SK-N-SH treated with all-trans-retinoic acid at 6 μM for 48 hours (cell line): ENCODE measurements at regions not wholly inside any gene's neighbourhood (a gene's known extent, or its start where the extent isn't known, plus 50 kb on each side); places are given as distances from the start of the nearest gene placed in this dataset.

ENCODE experiments used
- ATAC-seq: fragments of 200-7000 bp; cut with Tn5 transposase; 3 replicates; pipeline ENCODE4 v1.9.1; 2020; ENCODE audit warnings: mild to moderate bottlenecking, moderate library complexity
- ARNTL ChIP-seq: fragments of 450-650 bp; formaldehyde crosslinking; IDR thresholded peaks from 2 replicates; pipeline ENCODE4 v1.5.0; 2020; ENCODE audit warnings: low read depth, mild to moderate bottlenecking, moderate library complexity, borderline replicate concordance
- BACH2 ChIP-seq: fragments of 250-450 bp; sonication (Bioruptor Pico); IDR thresholded peaks from 2 replicates; pipeline ENCODE4 v1.9.0; 2021; ENCODE audit warnings: mild to moderate bottlenecking, borderline replicate concordance
- CSDC2 ChIP-seq: fragments of 250-450 bp; sonication (Bioruptor Pico); IDR thresholded peaks from 2 replicates; pipeline ENCODE4 v1.5.0; 2020; ENCODE audit warnings: mild to moderate bottlenecking, moderate library complexity
- GLIS3 ChIP-seq: fragments of 250-450 bp; sonication (Bioruptor Pico); IDR thresholded peaks from 2 replicates; pipeline ENCODE4 v1.5.0; 2020; ENCODE audit warnings: mild to moderate bottlenecking, moderate library complexity
- RARB ChIP-seq: fragments of 250-450 bp; sonication (Bioruptor Pico); IDR thresholded peaks from 2 replicates; pipeline ENCODE4 v1.8.0; 2021; ENCODE audit warnings: mild to moderate bottlenecking, moderate library complexity
- SNAI2 ChIP-seq: fragments of 250-450 bp; sonication (Bioruptor Pico); IDR thresholded peaks from 2 replicates; pipeline ENCODE4 v1.5.0; 2020; ENCODE audit warnings: mild to moderate bottlenecking, moderate library complexity
- TCF4 ChIP-seq: fragments of 250-450 bp; sonication (Bioruptor Pico); IDR thresholded peaks from 2 replicates; pipeline ENCODE4 v1.8.0; 2021; ENCODE audit warnings: mild to moderate bottlenecking, moderate library complexity, borderline replicate concordance
- TOX ChIP-seq: fragments of 250-450 bp; sonication (Bioruptor Pico); IDR thresholded peaks from 2 replicates; pipeline ENCODE4 v1.8.0; 2021; ENCODE audit warnings: mild to moderate bottlenecking, moderate library complexity, borderline replicate concordance
- ZC3H10 ChIP-seq: fragments of 250-450 bp; sonication (Bioruptor Pico); IDR thresholded peaks from 2 replicates; pipeline ENCODE4 v1.5.1; 2021; ENCODE audit warnings: mild to moderate bottlenecking, moderate library complexity
- ZFP30 ChIP-seq: fragments of 450-650 bp; formaldehyde crosslinking; IDR thresholded peaks from 2 replicates; pipeline ENCODE4 v1.5.0; 2022; ENCODE audit warnings: mild to moderate bottlenecking, moderate library complexity
- ZNF70 ChIP-seq: fragments of 450-650 bp; formaldehyde crosslinking; IDR thresholded peaks from 2 replicates; pipeline ENCODE4 v1.5.0; 2020; ENCODE audit warnings: mild to moderate bottlenecking, moderate library complexity
- ZNF8 ChIP-seq: fragments of 450-650 bp; formaldehyde crosslinking; IDR thresholded peaks from 2 replicates; pipeline ENCODE4 v1.5.0; 2020; ENCODE audit warnings: mild to moderate bottlenecking, moderate library complexity
- TF ChIP-seq, protein P1 (sequence below): fragments of 250-450 bp; sonication (Bioruptor Pico); IDR thresholded peaks from 2 replicates; pipeline ENCODE4 v1.5.0; 2020; ENCODE audit warnings: mild to moderate bottlenecking, moderate library complexity
- TF ChIP-seq, protein P2 (sequence below): fragments of 250-450 bp; sonication (Bioruptor Pico); IDR thresholded peaks from 2 replicates; pipeline ENCODE4 v1.8.0; 2021; ENCODE audit warnings: low read depth, mild to moderate bottlenecking, moderate library complexity, borderline replicate concordance
- TF ChIP-seq, protein P3 (sequence below): fragments of 250-450 bp; sonication (Bioruptor Pico); IDR thresholded peaks from 2 replicates; pipeline ENCODE4 v1.8.0; 2020; ENCODE audit warnings: mild to moderate bottlenecking, moderate library complexity, borderline replicate concordance
- TF ChIP-seq, protein P4 (sequence below): fragments of 250-450 bp; sonication (Bioruptor Pico); IDR thresholded peaks from 2 replicates; pipeline ENCODE4 v1.5.1; 2020; ENCODE audit warnings: low read depth, mild to moderate bottlenecking, moderate library complexity

DNA sequence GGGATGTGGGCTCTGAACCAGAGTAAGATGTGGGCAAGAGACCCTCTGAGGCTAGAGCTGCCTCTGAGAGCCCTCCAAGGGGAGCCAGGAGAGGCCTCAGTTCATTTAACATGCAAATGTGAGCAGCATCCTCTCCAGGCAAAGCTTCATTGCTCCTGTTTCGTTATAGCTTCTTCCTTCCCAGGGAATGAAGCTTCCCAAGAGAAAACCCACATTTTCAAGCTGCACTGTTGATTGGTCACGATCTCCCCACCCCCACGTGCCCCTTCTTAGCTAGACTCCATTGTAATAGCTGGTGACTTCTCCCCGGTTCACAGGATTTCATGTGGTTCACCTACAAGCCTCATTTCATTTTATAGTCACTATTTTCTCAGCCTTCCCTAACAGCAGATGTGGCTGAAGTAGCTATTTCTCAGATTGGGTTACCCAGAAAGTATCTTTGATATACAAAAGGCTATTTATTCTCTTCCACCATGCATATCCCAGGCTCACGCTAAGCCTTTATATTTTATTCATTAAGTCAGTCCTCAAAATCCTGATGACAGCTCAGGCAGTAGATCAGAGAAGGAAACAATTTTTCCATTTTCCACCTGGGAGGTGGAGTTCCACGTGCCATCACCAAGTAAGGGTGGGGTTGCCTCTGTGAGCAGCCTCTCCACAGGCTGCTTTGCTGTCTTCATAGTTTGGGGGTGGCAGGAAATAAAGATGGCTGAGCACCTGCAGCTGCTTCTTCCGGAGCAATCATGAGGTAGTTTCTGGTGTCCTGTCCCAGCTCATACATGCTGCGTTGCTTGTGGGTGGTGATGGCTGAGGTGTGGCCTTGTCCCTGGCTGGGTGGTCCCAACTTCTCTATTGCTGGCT is 178.3 kb upstream of the RAB4A start:
- TF ChIP-seq SNAI2 (no peak), CSDC2 (no peak), GLIS3 (no peak), ZNF8 (no peak), RARB (no peak), BACH2 (CRISPR knock-in tag) (no peak), ARNTL (CRISPR knock-in tag) (no peak)
- TF ChIP-seq, protein P1, sequence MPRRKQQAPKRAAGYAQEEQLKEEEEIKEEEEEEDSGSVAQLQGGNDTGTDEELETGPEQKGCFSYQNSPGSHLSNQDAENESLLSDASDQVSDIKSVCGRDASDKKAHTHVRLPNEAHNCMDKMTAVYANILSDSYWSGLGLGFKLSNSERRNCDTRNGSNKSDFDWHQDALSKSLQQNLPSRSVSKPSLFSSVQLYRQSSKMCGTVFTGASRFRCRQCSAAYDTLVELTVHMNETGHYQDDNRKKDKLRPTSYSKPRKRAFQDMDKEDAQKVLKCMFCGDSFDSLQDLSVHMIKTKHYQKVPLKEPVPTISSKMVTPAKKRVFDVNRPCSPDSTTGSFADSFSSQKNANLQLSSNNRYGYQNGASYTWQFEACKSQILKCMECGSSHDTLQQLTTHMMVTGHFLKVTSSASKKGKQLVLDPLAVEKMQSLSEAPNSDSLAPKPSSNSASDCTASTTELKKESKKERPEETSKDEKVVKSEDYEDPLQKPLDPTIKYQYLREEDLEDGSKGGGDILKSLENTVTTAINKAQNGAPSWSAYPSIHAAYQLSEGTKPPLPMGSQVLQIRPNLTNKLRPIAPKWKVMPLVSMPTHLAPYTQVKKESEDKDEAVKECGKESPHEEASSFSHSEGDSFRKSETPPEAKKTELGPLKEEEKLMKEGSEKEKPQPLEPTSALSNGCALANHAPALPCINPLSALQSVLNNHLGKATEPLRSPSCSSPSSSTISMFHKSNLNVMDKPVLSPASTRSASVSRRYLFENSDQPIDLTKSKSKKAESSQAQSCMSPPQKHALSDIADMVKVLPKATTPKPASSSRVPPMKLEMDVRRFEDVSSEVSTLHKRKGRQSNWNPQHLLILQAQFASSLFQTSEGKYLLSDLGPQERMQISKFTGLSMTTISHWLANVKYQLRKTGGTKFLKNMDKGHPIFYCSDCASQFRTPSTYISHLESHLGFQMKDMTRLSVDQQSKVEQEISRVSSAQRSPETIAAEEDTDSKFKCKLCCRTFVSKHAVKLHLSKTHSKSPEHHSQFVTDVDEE (CRISPR knock-in tag) = no peak
- TF ChIP-seq, protein P2, sequence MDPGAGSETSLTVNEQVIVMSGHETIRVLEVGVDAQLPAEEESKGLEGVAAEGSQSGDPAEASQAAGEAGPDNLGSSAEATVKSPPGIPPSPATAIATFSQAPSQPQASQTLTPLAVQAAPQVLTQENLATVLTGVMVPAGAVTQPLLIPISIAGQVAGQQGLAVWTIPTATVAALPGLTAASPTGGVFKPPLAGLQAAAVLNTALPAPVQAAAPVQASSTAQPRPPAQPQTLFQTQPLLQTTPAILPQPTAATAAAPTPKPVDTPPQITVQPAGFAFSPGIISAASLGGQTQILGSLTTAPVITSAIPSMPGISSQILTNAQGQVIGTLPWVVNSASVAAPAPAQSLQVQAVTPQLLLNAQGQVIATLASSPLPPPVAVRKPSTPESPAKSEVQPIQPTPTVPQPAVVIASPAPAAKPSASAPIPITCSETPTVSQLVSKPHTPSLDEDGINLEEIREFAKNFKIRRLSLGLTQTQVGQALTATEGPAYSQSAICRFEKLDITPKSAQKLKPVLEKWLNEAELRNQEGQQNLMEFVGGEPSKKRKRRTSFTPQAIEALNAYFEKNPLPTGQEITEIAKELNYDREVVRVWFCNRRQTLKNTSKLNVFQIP = no peak
- TF ChIP-seq, protein P3, sequence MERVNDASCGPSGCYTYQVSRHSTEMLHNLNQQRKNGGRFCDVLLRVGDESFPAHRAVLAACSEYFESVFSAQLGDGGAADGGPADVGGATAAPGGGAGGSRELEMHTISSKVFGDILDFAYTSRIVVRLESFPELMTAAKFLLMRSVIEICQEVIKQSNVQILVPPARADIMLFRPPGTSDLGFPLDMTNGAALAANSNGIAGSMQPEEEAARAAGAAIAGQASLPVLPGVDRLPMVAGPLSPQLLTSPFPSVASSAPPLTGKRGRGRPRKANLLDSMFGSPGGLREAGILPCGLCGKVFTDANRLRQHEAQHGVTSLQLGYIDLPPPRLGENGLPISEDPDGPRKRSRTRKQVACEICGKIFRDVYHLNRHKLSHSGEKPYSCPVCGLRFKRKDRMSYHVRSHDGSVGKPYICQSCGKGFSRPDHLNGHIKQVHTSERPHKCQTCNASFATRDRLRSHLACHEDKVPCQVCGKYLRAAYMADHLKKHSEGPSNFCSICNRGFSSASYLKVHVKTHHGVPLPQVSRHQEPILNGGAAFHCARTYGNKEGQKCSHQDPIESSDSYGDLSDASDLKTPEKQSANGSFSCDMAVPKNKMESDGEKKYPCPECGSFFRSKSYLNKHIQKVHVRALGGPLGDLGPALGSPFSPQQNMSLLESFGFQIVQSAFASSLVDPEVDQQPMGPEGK = no peak
- TF ChIP-seq, protein P4, sequence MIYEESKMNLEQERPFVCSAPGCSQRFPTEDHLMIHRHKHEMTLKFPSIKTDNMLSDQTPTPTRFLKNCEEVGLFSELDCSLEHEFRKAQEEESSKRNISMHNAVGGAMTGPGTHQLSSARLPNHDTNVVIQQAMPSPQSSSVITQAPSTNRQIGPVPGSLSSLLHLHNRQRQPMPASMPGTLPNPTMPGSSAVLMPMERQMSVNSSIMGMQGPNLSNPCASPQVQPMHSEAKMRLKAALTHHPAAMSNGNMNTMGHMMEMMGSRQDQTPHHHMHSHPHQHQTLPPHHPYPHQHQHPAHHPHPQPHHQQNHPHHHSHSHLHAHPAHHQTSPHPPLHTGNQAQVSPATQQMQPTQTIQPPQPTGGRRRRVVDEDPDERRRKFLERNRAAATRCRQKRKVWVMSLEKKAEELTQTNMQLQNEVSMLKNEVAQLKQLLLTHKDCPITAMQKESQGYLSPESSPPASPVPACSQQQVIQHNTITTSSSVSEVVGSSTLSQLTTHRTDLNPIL (CRISPR knock-in tag) = no peak
- no peak for ATAC-seq

DNA sequence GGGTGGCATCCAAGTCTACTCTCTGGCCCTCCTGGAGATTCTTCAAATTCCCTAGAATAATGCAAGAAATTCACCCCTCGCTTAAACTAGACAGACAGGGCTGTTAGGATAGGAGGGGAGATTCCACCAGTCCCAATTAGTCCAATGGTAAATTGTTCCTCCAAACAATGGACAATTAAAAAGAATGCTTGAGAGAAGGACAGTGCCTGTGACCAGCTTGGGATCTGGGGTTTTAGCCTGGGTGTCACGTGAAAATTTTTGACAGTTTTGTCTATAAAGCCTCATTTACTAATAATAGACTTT is 177.7 kb upstream of the RAB4A start:
- ATAC-seq = no peak
- TF ChIP-seq, protein P2 = no peak
- TF ChIP-seq ZFP30 = no peak
- no peak for TF ChIP-seq ZNF8
- no peak for TF ChIP-seq ARNTL (CRISPR knock-in tag)
- TF ChIP-seq, protein P3 = no peak
- TF ChIP-seq SNAI2 = no peak
- TF ChIP-seq, protein P4 (CRISPR knock-in tag) = no peak
- no peak for TF ChIP-seq GLIS3

DNA sequence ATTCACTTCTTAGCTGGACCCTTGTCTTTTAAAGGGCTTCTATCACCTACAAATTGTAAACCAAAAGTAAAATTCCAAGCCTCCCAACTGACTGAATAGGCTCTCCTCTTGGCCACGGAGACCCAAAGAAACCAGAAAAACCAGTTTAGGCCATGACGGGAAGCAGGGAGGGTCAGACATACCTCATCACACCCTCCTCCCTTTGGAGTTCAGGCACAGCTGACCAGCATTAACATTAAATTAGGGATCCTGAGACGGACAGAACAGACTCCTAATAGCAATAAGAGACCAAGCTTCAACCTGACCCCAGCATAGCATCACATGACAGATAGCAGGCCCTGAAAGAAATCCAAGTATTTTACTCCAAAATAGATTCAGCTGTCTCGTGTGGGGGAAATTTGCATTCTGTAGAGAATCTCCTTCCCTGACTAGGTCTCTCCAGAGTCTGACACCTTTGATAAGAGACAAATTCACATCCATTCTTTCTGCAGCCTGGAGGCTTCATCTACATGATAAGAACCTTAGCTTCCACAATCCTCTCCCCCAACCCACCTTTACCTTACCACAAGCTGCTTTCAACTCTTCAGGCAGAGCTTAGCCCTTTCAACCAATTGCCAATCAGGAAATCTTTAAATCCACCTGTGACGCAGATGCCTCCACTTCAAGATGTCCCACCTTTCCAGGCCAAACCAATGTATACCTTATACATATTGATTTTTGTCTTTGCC is 177.1 kb upstream of the RAB4A start:
- ATAC-seq = no peak
- TF ChIP-seq, protein P4 (CRISPR knock-in tag) = no peak
- TF ChIP-seq, protein P3 = no peak
- TF ChIP-seq GLIS3 (no peak), TOX (CRISPR knock-in tag) (no peak), SNAI2 (no peak), CSDC2 (no peak), TCF4 (CRISPR knock-in tag) (no peak), ZFP30 (no peak), ZNF70 (CRISPR knock-in tag) (no peak), ZC3H10 (CRISPR knock-in tag) (no peak)
